ENCODE measurements at regions not wholly inside any gene's neighbourhood (a gene's known extent, or its start where the extent isn't known, plus 50 kb on each side); places are given as distances from the start of the nearest gene placed in this dataset.

- no peak for DNase-seq (ENCODE audit: extremely low read depth, low read depth, low spot score)
Observed at GRCh38 chr1:58861506-58861905, 77.7 kb upstream of the JUN start.

DNA sequence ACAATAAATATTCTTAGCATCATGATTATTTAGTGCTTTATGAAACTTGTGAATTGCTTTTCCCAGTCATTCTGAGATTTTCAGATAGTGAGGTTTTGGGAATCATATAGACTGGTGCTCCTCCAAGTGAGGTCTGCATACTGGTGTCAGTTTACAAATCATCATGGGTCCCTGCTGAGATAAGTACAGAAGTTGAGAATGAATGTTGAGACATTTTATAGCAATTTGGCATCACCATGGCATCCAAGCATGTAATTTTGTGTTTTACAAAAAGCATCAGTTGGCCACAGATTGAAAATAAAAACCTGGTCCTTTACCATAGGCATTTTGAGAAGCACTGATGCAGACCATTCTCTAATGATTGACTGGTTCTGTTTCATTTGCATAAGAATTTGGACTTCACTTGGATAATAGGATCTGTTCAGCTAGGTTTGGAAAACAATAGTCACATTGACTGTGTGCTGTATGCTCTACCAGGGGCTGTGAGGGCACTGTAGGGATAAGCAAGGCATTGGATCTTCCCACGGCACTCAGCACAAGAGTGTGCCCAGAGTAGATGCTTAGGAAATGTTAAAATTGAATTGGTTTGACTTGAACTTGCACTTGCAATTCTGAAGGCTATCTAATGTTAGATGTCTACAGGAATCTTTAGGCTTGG is 79.0 kb upstream of the JUN start:
- no peak for DNase-seq (ENCODE audit: extremely low read depth, low read depth, low spot score)

DNA sequence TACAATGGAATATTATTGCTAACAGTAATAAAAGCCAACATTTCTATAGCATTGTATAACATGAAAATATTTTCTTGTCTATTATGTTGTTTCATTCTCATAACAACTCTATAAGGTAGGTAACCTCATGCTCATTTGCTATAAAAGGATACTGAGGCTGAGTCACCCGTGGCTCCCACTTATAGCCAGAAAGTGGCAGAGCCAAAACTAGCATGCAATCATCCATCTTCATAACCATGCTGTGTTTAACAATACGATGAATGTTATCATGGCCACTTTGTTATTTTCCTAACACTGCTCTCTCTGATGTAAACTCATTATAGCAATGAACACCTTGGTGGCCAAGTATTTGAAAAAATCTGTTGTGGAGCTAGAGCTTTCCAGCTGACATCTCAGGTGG is 80.8 kb upstream of the JUN start:
- DNase-seq (ENCODE audit: extremely low read depth, low read depth, low spot score): no peak

GRCh38 chr1:58866578-58866977 is 82.7 kb upstream of the JUN start:
- DNase-seq (ENCODE audit: extremely low read depth, low read depth, low spot score): no peak

- no peak for DNase-seq (ENCODE audit: extremely low read depth, low read depth, low spot score)
Observed at GRCh38 chr1:58869638-58870297, 85.9 kb upstream of the JUN start.

DNA sequence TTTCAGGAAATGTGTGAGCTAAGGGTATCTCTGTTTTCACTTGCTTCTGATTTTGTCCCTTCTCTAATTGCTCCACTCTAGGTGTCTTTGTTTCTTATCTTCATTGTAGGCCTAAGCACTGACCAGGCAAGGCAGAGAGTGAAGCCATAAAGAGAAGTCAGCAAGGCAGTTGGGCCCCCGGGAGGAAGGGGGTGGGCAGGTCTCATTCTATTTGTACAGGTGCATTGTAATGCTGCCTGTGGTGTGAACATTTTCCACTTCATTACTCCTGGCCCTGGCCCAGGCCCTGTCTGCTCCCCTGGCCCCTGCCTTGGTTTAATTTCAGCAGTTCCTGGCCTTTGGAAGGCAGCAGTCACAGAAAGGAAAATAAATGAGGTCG is 86.4 kb upstream of the JUN start:
- DNase-seq (ENCODE audit: extremely low read depth, low read depth, low spot score): no peak

GRCh38 chr1:58874342-58874741 is 90.5 kb upstream of the JUN start:
- DNase-seq (ENCODE audit: extremely low read depth, low read depth, low spot score): no peak

DNA sequence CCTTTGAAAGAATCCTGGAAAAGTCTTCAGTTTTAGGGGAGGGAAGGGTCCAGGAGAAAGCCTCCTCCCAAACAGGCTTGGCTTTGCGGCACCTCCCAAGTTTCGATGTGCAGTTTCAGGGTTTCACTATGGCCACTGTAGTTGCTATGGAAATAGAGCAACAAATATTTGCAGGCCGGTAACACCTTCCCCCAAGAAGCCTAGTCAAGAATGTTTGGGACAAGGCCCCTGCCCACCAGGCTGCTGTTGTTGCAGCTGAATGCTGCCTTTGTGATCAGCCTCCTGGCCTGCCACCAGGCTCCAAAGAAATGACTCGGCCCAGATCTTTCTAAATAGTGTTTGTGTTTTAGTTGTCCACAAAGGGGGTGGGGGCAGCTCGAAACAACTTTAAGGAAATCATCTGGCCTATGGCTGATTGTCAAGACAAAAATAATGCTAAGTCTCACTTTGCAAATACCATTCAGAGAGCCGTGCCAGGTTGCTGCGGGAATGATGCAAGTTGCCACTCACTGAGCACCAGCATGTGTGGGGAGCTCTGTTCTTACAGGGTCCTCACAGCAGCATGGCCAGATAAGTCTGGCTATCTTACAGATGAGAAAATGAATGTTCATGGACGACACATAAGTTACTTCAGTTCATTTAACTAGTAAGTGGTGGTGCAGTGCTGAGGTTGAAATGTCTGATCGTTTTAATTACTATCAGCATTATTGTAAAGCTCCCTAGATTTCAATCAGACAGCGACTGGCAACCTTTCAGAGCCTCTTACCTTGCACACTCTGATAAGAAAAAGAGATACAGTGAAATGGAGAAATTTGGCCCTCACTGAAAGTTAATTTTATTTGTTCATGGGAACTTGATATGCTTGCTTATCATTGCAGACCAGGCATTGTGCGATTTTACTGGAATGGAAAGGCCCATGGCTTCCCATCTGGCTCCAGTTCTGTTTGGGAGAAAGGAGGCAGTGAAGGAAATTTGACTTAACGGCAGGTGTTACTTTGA is 91.2 kb upstream of the JUN start:
- DNase-seq (ENCODE audit: extremely low read depth, low read depth, low spot score): no peak

DNA sequence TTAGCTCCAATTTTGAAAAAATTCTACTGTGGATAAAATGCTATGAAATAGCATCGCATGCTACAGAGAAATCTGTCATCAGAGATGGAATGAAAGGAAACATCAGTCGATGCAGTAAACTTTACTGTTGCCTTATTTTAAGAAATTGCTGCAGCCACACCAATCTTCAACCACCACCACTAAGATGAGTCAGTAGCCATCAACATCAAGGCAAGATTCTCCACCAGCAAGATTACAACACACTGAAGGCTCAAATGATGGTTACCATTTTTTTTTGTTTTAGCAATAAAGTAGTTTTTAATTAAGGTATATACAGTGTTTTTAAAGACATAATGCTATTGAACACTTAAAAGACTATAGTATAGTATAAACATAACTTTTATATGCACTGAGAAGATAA is 95.6 kb upstream of the JUN start:
- no peak for DNase-seq (ENCODE audit: extremely low read depth, low read depth, low spot score)

DNA sequence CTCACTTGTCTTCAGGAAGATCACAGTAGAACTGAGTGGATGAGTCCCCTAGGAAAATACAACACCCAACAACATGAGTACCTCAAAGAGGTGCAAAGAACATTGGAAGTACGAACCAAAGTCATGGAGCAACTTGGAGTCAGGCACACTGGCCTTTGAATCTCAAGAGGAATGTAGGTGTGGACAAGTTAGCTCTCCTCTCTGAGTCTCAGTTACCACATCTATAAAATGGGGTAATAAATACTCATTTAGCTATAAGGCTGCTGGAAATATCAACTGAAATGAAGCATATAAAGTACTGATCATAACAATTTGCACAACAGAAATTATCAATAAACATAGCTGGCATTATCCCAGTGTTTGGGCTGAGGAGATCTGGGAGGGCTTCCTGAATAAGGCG is 96.7 kb upstream of the JUN start:
- no peak for DNase-seq (ENCODE audit: extremely low read depth, low read depth, low spot score)

DNA sequence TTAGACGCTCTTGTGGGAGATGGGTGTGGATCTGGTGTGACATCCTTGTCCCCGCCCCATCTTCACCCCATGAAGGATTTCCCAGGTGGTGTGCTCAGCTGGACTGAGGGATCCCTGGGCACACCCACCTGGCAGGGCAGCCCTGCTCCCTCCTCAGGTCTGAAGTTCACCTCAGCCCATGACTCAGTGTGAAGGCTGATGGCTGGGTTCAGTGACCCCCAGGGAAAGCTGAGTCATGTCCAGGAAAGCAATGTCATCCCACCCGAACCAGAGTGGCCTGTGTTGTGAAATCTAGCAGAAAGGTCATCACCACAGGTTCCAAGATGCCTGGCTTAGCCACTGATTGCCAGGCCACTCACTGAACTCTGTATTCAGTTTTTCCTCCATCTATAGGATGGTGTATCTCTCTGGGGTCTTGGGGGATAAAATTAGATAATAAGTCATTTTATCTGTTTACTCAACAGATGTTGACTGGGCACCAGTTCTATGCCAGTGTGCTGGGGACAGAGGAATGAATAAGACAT is 97.7 kb upstream of the JUN start:
- no peak for DNase-seq (ENCODE audit: extremely low read depth, low read depth, low spot score)

- no peak for DNase-seq (ENCODE audit: extremely low read depth, low read depth, low spot score)
Observed at GRCh38 chr1:58882322-58882948, 98.6 kb upstream of the JUN start.

- peak; percentile 100 for DNase-seq (ENCODE audit: extremely low read depth, low read depth, low spot score)
Observed at GRCh38 chr1:58883037-58883887, 99.4 kb upstream of the JUN start.

GRCh38 chr1:58883888-58884482 is 100.1 kb upstream of the JUN start:
- DNase-seq (ENCODE audit: extremely low read depth, low read depth, low spot score): no peak

DNA sequence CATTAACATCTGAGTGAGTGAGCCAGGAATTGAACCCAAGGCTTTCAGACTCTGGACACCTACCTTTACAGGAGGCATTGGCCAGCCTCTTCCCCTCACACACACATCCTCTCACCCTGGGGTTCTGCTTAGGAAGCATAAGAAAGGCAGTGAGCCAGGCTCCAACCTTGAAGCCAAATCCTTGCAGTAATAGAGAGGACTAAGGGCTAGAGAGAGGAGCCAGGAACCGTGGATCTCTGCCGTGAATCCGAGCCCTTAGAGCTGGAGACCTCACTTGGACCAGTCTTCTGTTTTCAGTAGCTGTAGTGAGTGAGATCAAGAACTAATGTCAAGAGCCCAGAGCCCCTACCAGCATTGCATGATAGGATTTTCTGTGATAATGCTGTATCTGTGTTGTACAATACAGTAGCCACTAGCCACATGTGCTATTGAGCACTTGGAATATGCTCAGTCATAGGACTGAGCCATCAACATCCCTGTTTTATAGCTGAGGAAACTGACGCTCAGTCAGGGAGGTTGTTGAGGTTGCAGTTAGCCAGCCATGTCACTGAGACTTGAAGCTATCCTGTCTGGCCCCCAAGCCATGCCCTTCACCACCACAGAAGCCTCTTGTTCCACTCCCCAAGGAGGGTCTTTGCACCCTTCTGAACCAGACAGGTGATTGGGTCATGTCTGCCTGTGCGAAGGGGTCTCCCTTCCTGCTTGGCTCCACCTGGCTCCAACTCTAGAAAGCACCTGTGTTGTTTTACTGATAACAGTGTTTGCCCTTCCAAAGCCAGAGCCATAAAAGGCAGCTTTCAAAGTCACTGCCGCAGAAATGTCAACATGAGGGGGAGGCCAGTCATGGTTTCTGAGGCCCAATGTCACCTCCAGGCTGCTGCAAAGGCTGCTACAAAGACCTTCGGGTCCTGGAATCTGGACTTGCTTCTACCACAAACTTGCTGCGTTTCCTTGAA is 101.1 kb upstream of the JUN start:
- no peak for DNase-seq (ENCODE audit: extremely low read depth, low read depth, low spot score)

- no peak for DNase-seq (ENCODE audit: extremely low read depth, low read depth, low spot score)
Observed at GRCh38 chr1:58885998-58886397, 102.2 kb upstream of the JUN start.

- DNase-seq (ENCODE audit: extremely low read depth, low read depth, low spot score): no peak
Observed at GRCh38 chr1:58886611-58887010, 102.8 kb upstream of the JUN start.

GRCh38 chr1:58887059-58887458 is 103.2 kb upstream of the JUN start:
- no peak for DNase-seq (ENCODE audit: extremely low read depth, low read depth, low spot score)

GRCh38 chr1:58888833-58889232 is 105.0 kb upstream of the JUN start:
- DNase-seq (ENCODE audit: extremely low read depth, low read depth, low spot score): no peak
